NCI-H2171 treated with DMSO at 0.1 percent for 48 hours (cell line): ENCODE measurements at regions not wholly inside any gene's neighbourhood (a gene's known extent, or its start where the extent isn't known, plus 50 kb on each side); places are given as distances from the start of the nearest gene placed in this dataset.
"Not testable (repeated sequence)": the region's sequence is repeated elsewhere in the genome, so short reads cannot be mapped to it uniquely, and the experiment has no call there.

Source experiments
- DNase-seq: peaks from one replicate; lab custom pipeline; 2025; lab: John Stamatoyannopoulos, UW

DNA sequence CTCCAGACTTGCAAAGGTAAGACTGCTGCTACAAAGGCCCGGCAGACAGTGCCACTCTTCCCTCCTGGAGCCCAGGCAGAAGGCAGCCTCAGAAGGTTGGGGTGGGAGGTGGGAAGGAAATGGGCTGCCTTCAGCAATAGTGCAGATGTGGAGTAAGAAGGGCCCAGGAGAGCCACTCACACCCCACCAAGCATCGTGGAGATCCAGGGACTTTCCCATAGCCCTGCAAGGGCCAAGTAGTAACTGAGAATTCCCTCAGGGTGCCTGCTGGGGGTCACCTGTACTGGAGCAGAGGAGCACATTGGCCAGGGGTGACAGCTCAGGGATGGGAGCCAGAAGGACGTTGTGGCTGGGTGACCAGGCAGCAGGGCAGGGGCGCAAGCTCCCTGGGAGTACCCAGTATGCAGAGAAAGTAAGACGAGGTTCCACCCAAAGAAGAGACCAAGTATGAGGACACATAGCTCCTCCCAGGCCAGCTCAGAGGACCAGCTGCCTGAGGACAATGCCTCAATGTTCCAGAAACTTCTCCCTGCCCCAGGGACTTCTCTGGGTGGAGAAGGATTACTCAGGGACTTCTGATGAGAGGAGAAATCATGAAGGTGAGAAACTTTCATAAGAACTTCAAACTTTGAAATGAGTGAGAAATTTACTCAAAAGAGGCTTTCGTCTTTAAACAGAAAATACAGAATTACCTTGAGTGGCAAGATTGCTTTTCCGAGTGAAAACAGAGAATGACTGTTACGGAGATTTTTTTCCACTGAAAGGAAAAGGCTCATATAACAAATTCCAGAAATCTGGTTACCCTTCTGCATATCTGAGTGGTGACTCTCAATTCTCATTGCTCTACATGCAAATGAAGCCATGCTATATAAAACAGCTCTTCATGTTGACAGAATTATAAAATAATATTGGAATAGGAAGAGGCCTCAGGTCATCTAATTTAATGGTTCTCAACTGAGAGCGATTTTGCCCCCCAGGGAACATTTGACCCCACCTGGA lies 87.9 kb upstream of the TRIO start:
- DNase-seq, result no peak

DNA sequence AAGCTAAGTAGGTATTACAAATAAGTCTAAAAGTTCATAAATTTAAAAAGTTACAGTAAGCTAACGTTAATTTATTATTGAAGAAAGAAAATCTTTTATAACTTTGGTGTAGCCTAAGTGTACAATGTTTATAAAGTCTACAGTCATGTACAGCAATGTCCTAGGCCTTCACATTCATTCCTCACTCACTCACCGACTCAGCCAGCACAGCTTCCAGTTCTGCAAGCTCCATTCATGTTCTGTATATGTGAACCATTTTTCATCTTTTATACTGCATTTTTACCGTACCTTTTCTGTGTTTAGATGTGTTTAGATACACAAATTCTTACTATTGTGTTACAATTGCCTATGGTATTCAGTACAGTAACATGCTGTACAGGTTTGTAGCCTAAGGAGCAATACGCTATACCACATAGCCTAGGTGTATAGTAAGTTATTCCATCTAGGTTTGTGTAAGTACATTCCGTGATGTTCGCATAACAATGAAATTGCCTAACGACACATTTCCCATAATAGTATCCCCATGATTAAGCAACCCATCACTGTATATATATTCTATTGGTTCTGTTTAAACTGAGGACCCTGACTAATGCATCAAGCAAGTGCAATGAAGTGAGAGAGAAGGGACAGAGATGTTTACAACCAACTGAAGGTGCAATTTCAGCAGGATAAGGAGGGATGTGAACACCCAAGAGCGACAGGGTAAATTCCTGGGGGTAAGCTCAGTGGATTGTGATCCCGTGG lies 88.9 kb upstream of the TRIO start:
- DNase-seq, result no peak

DNA sequence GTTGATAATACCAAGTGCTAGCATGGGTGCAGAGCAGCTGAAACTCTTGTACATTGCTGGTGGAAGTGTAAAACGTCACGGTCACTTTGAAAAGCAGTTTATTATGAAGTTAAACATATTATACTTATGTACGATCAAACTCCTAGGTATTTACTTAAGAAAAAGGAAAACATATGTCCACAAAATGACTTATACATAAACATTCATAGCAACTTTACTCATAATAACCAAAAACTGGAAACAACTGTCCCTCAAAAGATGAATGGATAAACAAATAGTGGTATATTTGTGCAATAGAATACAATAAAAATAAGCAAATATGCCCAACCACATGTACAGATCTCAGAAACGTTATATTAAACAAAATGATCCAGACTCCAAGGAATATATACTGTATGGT lies 92.3 kb upstream of the TRIO start:
- DNase-seq, result no peak

DNA sequence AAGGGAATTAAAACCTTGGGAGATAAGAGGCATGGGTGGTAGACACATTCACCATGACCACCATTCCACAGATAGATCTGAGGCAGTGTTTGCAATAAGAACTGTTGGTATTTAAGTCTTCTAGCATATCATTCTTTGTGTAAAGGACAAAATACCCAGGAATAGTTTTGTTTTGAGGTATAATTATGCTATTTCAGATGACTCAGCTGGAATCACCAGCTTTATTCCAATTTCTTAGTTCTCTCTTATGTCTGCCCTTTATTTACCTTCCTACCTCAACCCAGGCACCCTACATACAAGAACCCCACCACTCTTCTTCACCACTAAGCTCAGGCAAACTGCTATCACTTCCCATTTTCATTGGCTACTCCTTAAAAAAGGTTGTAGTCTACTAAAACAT lies 94.7 kb upstream of the TRIO start:
- DNase-seq, result no peak

DNA sequence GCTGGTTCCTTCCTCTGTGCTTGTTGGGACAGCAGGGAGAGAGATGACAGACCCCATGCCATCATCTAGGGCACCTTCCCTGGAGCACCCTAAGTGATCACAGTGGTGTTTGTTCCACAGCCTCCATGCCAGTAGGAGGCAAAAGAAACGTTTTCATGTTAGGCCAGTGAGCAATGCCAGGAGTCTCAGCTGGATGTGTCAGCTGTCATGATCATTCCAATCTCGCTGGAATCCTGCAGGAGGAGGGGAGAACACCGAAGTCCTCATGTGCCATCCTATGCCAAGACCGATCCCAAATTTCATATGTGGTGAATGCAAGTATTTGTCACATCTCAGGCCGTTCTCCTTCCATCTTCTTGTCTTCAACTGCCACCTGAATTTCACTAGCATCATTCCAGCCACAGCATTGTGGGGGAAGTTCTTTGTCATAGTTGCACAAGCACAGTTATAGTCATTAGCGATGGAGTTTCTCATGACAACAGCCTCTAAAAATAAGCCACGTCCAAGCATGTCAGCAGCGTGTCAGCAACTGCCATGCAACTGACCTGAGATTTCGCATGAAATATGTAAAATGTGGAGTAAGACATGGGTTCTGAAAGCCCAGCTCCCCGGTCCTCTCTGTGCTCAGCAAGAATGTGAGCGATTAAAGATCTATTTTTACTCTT lies 97.2 kb upstream of the DNAH5 start:
- no peak for DNase-seq

DNA sequence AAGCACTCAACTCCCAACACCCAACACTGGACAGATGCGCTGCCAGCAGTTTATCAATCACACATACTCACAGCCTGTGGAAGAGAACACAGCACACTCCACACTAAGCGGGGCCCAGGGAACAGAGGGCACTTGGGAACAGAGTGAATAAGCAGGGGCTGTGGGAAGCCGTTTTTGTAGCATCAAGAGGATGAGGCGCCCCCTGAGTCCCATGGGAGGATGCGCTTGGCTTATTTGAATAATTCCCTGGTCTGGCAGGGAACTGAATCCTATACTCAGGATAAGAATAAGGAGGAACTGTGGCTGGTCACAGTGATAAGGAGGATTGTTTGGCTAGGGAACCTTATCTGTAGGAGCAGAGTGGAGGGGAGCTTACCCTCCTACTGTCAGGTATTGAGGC lies 96.1 kb upstream of the DNAH5 start:
- peak; percentile 21 for DNase-seq

DNA sequence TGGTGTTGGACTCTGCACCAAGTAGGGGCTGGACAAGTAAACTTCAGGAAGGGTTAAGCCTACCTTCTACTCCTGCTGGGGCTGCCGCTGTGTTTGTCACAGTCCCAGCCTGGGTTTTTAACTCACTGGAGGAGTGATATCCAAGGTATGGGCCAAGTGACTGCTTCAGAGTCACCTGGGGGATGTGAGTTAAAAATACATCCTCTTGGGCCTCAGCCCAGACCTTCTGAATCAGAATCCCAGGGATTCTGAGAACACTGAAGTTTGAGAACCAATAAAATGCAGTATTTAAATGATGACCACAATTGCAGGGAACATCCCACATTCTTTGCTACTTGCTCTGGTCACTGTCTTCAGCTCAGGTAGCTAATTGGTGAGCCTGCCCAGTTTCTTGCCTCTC lies 95.1 kb upstream of the DNAH5 start:
- DNase-seq, result no peak

DNA sequence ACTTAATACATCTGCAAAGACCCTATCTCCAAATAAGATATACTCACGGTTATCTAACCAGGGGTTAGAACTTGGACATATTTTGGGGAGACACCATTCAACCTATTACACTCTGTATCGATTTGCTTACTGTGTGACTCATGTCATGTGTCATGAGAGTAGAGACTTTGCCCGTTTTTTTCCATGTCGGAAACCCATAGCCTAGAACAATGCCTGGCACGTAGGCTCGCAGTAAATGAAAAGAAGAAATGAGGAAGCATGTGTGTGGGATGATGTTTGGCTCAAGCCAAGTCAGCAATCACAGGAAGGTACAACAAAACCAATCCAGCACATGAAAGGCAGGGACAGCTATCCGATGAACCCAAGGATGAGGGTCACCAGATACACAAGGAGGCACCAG lies 94.6 kb upstream of the DNAH5 start:
- no peak for DNase-seq

DNA sequence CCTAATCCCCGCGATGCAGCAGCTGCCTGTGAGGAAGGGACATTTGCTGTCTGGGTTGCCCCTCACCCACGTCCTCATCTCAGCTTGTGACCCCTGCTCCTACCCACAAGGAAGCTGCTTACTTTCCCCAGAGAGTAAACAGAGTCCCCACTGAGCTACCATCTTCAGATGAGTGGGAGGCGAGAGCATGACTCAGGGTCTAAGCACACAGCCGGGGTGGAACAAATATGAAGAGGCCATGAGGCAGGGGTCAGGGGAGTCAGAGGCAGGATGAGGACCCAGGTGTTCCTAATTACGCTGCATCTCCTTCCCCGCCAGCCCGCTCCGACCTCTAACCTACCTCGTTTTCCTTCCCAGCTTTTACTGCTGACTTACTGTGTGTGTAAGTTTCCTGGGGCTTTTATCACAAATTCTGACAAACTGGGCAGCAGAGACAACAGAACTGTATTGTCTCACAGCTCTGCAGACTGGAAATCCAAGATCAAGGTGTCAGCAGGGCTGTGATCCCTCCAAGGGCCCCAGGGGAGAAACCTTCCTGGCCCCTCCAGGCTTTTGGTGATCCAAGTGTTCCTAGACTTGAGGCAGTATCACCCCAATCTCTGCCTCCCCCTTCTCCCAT lies 94.0 kb upstream of the DNAH5 start:
- no peak for DNase-seq

DNA sequence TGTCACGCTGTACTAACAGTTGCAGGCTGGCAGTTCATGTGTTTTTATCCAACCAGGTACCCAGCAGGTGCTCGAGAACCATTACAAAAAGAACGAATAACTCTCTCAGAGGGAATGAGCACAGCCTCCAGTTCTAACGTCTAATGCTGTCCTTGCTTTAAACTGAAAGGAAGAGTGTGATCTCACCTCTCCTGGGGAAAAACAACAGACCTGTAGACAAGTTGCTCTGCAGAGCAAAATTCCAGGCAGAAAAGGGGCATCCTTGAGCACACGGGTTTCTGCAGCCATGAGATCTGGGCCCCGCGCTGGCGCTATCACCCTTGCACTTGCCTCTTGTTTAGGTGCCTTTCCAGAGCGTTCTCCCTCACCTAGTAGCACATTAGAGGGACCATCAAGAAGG lies 92.5 kb upstream of the DNAH5 start:
- peak; percentile 12 for DNase-seq

DNA sequence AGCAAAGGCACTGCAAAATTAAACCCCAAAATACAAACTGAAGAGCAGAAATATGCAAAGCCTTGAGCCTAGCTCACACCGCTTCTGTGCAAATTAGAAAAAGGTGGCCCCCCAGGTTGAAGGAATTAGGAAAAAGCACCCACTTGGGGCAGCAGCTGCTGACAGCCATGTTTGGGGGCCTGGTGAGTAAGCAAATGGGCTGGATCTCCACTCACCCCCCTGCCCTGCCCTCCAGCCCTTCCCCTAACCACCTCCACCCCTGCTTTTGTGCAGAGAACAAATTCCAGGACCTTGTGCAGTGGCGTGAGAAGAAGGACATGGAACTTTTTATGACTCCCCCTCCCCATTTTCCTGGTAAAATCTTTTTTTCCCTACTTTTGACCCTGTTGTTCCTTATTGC lies 92.0 kb upstream of the DNAH5 start:
- DNase-seq, result no peak

DNA sequence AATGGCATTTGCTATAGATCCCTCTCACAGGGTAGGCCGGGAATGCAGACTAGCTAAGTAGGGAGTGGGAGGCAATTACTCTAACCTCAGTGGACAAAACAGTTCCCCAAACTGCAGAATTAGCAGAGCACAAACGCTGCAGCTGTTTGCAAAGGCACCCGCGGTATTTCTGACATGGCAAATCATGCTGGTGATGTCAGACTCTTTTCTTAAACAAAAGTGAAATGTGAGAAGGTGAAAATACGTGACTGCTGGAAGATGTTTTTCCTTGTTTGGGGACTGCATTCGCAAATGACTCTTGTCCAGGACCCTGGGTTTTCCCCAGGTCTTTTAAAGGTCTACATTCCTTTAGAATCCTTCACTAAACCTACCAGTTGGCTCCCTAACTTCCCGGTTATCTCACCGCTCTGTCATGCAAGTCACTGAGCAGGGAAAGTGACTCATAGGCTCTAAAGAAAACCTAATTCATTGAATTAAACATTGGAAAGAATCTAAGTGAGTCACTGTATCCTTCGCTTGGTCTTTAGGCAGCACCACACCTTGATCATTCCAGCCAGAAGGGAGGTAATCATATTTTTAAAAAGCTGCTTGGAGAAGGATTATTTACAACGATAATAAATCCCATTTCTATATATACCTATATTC lies 91.5 kb upstream of the DNAH5 start:
- peak; percentile 74 for DNase-seq

DNA sequence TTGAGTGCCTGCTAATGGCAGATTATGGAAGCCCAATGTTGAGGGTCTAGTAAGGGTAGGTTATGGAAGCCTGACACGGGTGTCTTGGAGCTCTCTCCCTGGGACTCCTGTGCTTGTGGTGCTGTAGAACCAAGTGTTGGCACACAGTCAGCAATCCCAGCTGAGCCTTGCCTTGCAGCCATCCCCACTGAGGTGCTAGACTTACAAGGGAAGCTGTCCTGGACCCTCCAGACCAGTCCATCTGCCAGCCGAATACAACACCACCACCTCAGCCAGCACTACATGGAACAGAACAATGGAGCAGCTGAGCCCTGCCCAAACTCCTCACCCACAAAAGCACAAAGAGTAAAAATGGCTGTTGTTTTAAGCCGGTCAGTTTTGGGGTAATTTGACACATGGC lies 90.5 kb upstream of the DNAH5 start:
- DNase-seq, result no peak

DNA sequence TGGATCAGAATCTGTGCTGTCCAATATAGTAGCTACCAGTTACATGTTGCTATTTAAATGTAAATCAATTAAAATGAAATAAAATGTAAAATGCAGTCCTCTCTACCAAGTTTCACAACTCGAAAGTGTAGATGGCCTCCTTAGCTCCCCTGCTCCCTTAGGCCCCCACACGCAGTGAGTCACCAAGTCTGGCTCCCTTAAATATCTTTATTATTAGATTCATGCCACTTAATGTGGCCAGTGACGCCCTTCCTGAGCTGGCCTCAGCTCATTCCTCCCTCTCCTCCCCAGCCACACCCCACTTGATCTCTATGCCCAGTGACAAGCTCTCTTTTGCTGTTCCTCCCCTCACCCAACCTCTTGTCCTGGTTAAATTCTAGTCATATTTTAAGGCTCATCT lies 88.4 kb upstream of the DNAH5 start:
- no peak for DNase-seq

DNA sequence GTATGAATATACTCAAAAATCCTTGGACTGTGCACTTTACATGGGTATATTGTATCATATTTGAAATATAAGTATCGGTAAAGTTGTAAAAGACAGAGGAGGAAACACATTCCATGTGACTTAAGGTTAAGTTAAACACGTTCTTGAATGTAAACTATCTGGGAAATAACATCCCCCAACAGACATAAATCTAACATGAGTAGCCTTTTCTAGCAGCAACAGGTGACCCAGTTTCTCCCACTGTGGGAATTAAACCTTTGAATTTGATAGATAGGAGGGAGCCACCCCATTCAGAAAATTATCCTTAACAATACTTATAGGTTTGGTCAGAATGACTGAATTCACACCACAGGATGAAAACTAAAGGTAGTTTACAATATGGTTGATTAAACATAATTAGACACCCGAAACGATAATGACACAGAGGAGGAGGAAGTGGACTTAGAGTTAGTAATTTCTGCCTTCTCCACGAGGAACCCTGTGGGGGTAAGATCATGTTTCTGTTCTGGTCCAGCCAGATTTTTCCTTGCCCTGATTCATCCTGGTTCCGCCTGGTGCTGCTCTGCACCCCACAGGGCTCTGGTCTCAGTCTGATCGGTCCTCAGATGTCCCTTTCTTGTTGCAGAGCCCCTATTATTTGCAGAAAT lies 84.6 kb upstream of the DNAH5 start:
- no peak for DNase-seq

DNA sequence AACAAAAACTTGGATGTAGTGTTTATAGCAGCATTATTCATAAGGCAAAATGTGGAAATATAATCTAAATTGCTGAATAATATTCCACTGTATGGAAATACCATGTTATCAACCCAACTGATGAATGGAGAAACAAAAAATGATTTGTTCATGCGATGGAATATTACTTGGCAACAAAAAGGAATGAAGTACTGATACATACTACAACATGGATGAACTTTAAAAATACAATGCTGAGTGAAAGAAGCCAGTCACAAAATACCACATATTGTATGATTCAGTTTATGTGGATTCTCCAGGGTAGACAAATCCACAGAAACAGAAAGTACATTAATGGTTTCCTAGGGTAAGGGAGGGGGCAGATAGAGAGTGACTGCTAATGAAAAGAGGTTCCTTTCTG lies 83.7 kb upstream of the DNAH5 start:
- DNase-seq, result no peak

DNA sequence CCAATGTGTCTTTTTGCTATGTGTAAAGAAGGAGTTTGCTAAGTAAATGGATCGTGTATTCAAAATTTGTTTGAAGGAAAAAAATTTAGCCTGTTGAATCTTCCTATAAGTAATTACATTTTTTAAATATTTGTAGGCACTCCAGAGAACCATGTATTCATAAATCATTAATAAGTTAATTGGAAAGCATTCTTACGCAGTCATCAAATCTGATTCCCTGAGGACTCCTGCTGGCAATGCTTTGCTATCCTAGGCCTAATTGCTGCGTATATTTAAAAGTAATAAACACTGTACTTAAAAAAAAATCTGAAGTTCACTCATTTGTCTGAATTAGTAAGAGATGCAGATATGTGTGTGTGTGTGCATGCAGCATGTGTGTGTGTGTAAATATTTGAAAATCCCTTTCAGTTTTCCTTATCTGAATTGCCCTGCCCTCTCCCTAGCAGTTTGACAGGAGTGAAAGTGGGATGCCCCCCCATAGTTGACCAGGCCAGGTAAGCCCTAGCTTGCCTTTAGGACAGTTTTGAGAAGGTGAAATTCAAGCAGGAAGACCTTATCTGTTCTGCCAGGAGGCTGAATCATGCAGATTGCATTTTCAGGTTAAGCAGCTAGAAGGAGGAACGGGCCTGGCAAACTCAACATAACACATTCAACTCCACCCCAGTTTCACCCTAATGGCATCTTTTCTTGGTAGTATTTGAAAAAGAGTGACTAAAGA lies 81.2 kb upstream of the DNAH5 start:
- no peak for DNase-seq

DNA sequence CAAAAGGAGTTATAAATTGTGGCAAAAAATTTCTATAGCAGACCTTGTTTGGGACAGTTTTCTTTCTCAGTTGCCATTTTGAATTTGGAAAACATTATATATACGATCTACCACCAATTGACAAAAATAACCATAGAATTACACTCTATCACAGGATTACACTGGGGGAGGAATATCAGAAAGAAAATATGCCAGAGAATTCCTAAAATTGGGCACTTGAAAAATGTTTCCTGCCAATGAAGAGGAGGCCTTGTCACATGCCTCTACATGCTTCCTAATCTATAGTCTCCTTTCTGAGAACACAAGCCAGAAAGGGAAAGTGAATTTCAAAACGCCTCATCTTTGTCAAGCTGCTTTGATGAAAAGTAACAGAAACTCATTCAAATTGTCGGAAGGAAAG lies 78.5 kb upstream of the DNAH5 start:
- DNase-seq, result no peak

DNA sequence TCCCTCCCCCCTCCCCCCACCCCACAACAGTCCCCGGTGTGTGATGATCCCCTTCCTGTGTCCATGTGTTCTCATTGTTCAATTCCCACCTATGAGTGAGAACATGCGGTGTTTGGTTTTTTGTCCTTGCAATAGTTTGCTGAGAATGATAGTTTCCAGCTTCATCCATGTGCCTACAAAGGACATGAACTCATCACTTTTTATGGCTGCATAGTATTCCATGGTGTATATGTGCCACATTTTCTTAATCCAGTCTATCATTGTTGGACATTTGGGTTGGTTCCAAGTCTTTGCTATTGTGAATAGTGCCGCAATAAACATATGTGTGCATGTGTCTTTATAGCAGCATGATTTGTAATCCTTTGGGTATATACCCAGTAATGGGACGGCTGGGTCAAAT lies 76.5 kb upstream of the DNAH5 start:
- DNase-seq, result not testable (repeated sequence)

DNA sequence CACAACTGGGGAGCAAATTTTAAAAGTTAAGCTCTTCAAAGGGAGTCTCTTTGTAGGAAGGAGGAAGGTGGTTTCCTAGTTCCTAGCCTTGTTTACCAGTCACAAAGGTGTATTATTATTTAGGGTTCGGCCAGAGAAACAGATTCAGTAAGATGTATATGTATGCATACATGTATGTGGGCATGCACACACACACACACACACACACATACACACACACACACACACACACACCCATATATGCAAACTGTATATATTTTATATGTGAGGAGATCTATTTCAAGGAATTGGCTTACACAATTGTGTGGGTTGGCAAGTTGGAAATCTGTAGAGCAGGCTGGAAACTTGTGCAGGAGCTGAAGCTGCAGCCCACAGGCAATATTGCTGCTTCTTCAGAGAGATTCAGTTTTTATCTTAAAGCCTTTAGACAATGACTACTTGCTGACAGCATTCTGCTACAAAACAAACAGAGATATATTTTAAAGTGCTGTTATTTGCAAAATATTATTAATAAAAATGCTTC lies 75.3 kb upstream of the DNAH5 start:
- DNase-seq, result no peak
